AG09309 (cell line): ENCODE measurements at regions not wholly inside any gene's neighbourhood (a gene's known extent, or its start where the extent isn't known, plus 50 kb on each side); places are given as distances from the start of the nearest gene placed in this dataset.

Experiments used
- DNase-seq: peaks from one replicate; pipeline ENCODE4 v3.0.0-alpha.2; 2010; ENCODE audit warnings: low read depth
- H3K4me3 ChIP-seq: 2 replicates; pipeline ENCODE4 v1.5.1; 2011; ENCODE audit warnings: mild to moderate bottlenecking, low read depth, low read length, moderate library complexity; ENCODE audit not compliant: control insufficient read depth
- TF ChIP-seq, protein P1 (sequence below): IDR thresholded peaks from 2 replicates; pipeline ENCODE4 v1.5.1; 2011; ENCODE audit warnings: mild to moderate bottlenecking, low read depth, low read length, inconsistent platforms; ENCODE audit not compliant: insufficient read depth, control insufficient read depth; ENCODE audit errors: missing control alignments

DNA sequence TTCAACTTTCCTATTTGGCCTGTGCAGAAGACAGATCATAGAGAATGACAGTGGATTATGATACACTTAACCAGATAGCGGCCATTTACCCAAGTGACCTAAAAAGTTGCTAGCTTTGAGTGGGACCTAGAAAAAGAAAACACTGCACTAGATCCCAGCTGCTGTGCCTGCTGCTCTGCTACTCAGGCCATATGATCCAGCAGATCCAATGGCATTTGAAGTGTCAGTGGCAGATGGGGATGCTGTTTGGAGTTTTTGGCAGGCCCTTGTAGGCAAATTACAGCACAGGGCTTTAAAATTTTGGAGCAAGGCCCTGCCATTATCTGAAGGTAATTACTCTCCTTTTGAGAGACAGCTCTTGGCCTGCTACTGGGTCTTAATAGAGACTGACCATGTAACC is 74.0 kb upstream of the KCNE2 start:
- no peak for DNase-seq

DNA sequence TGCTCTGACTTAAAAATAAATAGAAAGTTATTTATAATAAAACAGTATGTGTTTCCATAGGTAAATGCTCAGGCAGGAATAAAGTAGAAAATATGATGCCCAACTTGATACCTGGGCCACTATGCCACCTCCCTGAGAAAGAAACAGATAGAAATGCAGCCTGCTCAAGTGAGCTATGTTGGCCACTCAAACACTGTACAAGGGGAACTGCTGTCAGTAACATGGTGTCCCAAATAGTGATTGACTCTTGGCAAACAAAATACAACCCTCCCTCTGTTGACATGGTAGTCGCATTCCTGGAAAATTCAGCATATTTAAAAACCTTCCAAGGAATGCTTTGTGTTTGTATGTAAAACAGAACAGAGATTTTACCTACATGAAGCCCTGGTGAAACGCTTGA is 66.9 kb upstream of the KCNE2 start:
- DNase-seq, result no peak
- TF ChIP-seq, protein P1, sequence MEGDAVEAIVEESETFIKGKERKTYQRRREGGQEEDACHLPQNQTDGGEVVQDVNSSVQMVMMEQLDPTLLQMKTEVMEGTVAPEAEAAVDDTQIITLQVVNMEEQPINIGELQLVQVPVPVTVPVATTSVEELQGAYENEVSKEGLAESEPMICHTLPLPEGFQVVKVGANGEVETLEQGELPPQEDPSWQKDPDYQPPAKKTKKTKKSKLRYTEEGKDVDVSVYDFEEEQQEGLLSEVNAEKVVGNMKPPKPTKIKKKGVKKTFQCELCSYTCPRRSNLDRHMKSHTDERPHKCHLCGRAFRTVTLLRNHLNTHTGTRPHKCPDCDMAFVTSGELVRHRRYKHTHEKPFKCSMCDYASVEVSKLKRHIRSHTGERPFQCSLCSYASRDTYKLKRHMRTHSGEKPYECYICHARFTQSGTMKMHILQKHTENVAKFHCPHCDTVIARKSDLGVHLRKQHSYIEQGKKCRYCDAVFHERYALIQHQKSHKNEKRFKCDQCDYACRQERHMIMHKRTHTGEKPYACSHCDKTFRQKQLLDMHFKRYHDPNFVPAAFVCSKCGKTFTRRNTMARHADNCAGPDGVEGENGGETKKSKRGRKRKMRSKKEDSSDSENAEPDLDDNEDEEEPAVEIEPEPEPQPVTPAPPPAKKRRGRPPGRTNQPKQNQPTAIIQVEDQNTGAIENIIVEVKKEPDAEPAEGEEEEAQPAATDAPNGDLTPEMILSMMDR, result no peak
- no peak overlapping the region for H3K4me3 ChIP-seq

More for the DNA sequence above, 74.0 kb upstream of the KCNE2 start:
- TF ChIP-seq, protein P1, result no peak
- no peak overlapping the region for H3K4me3 ChIP-seq

DNA sequence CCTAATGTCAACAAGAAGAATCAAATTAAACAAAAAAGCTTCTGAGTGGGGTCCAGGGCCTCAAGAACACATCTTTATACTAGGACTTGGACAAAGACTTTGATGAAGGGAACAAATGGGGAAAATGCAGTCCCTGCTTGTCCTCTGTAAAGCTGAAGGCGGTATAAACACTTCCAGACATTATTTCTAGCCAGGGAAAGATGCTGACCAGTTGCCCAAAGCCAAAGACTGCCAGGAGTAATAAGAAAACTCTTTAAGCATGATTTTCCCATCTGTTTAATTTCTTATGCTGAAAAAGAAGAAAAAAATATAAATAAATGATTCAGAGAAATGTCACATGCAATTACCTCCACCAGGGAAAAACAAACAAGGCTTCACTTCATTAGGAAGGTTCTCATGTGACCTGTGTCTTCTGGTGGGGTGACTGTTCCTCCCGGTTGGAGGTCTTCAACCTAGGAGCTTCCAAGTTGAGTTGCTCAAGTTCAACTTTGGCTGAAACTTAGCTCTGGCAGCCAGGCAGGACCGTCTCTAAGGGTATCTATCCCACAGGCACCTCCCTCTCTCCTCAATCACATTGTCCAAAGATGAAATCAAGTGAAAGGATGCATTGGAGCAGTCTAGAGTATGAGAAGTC is 65.2 kb upstream of the KCNE2 start:
- no peak overlapping the region for H3K4me3 ChIP-seq
- DNase-seq, result no peak
- TF ChIP-seq, protein P1, result no peak

DNA sequence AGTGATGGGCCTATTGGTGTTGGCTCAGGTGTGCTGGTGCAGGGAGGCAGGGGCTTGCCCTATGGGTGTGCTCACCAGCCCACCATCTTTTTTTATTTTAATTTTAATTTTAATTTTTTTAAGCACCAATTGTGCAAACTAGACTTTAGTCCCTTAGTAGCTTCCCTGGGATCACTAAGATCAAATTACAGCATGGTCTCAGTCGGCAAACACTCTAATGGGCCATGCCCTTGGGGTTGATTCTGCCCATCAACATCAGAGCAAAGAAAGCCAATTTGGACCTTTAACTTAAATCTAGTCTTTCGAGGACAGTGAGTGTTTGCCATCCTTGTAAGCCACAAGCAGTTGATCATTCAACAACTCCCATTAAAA is 64.7 kb upstream of the KCNE2 start:
- DNase-seq, result no peak
- no peak overlapping the region for H3K4me3 ChIP-seq
- TF ChIP-seq, protein P1, result no peak

DNA sequence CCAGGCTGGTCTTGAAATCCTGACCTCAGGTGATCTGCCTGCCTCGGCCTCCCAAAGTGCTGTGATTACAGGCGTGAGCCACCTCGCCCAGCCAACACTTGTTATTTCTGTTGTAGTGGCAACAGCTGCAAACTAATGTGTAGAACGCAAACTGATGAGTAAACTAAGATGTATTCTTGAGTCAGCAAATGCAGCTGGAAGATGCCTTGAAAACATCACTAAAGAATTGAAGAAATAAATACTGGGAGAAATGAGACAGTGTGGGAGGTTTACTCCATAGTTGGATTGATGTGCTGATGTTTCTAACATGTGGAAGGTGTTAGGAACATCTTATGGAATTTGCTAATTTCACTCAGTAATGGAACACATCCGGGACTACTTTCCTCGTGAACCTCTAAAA is 61.3 kb upstream of the KCNE2 start:
- no peak overlapping the region for H3K4me3 ChIP-seq
- TF ChIP-seq, protein P1, result no peak
- no peak for DNase-seq

DNA sequence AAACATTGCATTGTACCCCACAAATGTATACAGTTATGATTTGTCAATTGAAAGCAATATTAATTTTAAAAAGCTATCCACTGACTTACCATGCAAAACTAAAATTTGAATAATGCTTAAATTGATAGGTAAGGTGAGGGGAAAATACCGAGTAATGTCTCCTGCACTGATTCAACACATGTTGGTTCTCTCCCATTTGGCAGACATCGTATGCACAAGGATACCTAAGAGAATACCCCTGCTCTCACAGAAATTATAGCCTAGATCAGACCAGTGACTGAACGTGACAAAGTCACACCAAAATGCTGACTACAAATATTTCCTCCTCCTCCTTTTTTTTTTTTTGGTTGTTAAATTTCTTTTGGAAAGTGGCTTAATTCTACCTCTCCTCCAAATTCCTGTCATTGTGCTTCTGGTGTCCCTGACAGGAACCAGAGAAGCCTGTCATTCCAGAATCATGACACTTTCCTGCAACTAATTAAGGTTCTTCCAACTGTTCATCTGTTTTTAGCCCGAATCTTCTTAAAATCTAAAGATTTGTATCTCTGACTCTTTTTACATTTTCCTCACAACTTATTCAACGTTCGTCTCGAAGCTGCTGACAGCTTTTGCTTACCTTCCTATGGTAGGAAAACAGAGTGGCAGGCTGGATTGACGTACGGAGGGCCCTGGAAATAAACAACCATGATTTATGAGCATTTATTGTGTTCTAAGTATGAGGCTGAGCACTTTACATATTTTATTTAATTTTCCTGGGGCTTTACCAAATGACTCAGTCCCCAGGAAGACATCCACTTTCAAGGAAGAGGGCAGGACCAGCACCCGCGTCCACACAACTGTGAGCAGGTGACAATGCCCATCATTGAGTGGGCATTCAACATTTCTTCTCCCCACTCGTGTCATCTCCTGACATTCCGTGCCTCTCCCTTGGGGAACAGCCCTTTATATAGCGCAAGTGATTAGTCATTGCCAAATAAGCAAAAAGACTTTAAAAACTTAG is 57.9 kb upstream of the KCNE2 start:
- H3K4me3 ChIP-seq, result no peak overlapping the region
- TF ChIP-seq, protein P1, result no peak
- no peak for DNase-seq
